Activated CD4-positive, alpha-beta T cell treated with anti-CD3 and anti-CD28 coated beads, Interleukin-2, Interleukin-6, amounts not matched to agents 100 ng/mL and 50 ng/mL, durations not matched to agents 16 hours and 8 hours (primary cell): ENCODE measurements at regions not wholly inside any gene's neighbourhood (a gene's known extent, or its start where the extent isn't known, plus 50 kb on each side); places are given as distances from the start of the nearest gene placed in this dataset.
"Not testable (repeated sequence)": the region's sequence is repeated elsewhere in the genome, so short reads cannot be mapped to it uniquely, and the experiment has no call there.

Experiments
- DNase-seq: peaks from one replicate; pipeline ENCODE4 v3.0.0-alpha.2; 2020

GRCh38 chr10:105763611-105764010, 1122.5 kb downstream of the SORCS3 start:
- no peak for DNase-seq

- DNase-seq, result no peak
Observed at GRCh38 chr10:105761576-105762260, 1120.6 kb downstream of the SORCS3 start.

- no peak for DNase-seq
Observed at GRCh38 chr10:105759669-105760068, 1118.6 kb downstream of the SORCS3 start.

- no peak for DNase-seq
Observed at GRCh38 chr10:105758209-105758998, 1117.3 kb downstream of the SORCS3 start.

- DNase-seq, result no peak
Observed at GRCh38 chr10:105757302-105757701, 1116.2 kb downstream of the SORCS3 start.

GRCh38 chr10:105756386-105756785, 1115.3 kb downstream of the SORCS3 start:
- DNase-seq, result no peak

- DNase-seq, result no peak
Observed at GRCh38 chr10:105751688-105752087, 1110.6 kb downstream of the SORCS3 start.

- DNase-seq, result no peak
Observed at GRCh38 chr10:105745596-105746148, 1104.6 kb downstream of the SORCS3 start.

- no peak for DNase-seq
Observed at GRCh38 chr10:105743343-105744056, 1102.4 kb downstream of the SORCS3 start.

GRCh38 chr10:105742923-105743322, 1101.8 kb downstream of the SORCS3 start:
- DNase-seq, result no peak

GRCh38 chr10:105742184-105742583, 1101.1 kb downstream of the SORCS3 start:
- no peak for DNase-seq

- no peak for DNase-seq
Observed at GRCh38 chr10:105734479-105734878, 1093.4 kb downstream of the SORCS3 start.

- no peak for DNase-seq
Observed at GRCh38 chr10:105733924-105734323, 1092.8 kb downstream of the SORCS3 start.

GRCh38 chr10:105729428-105729827, 1088.3 kb downstream of the SORCS3 start:
- DNase-seq, result no peak

GRCh38 chr10:105727586-105727985, 1086.5 kb downstream of the SORCS3 start:
- DNase-seq, result not testable (repeated sequence)

GRCh38 chr10:105727131-105727530, 1086.0 kb downstream of the SORCS3 start:
- no peak for DNase-seq

- DNase-seq, result no peak
Observed at GRCh38 chr10:105726149-105726548, 1085.1 kb downstream of the SORCS3 start.

GRCh38 chr10:105725007-105725406, 1083.9 kb downstream of the SORCS3 start:
- DNase-seq, result no peak

GRCh38 chr10:105718207-105718995, 1077.3 kb downstream of the SORCS3 start:
- DNase-seq, result no peak

GRCh38 chr10:105714728-105715127, 1073.6 kb downstream of the SORCS3 start:
- DNase-seq, result no peak

- no peak for DNase-seq
Observed at GRCh38 chr10:105707603-105708002, 1066.5 kb downstream of the SORCS3 start.

GRCh38 chr10:105706281-105707026, 1065.4 kb downstream of the SORCS3 start:
- no peak for DNase-seq
